Loucy (cell line): ENCODE measurements at regions not wholly inside any gene's neighbourhood (a gene's known extent, or its start where the extent isn't known, plus 50 kb on each side); places are given as distances from the start of the nearest gene placed in this dataset.

Source experiments
- EZH2phosphoT487 ChIP-seq: fragments of 200-600 bp; IDR thresholded peaks from 2 replicates; pipeline ENCODE4 v1.6.1; 2018; ENCODE audit warnings: antibody characterized with exemption, mild to moderate bottlenecking, moderate library complexity, borderline replicate concordance
- TF ChIP-seq, protein P1 (sequence below): fragments of 200-600 bp; sonication (generic); conservative IDR thresholded peaks from 2 replicates; pipeline ENCODE4 v1.5.1; 2014; ENCODE audit warnings: mild to moderate bottlenecking, antibody characterized with exemption, low read length

DNA sequence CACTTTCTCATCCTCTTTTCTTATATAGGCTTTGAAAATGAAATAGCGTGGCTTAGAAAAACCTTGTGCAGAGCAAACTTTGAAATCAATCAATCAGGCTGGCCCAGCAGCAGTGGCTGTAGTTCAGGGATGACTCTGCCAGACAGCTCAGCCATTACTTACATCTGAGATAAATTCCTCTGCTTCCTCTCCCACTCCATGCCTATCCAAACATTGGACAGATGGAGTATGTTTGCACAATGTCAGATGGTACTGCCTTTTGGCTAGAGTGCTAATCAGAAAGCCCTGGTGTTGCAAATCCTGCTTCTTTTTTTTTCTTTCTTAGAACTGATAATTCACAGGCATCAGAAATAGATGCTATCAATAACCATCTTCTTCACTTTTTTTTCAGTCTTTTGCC, 1065.1 kb downstream of the AGBL1 start:
- TF ChIP-seq, protein P1, sequence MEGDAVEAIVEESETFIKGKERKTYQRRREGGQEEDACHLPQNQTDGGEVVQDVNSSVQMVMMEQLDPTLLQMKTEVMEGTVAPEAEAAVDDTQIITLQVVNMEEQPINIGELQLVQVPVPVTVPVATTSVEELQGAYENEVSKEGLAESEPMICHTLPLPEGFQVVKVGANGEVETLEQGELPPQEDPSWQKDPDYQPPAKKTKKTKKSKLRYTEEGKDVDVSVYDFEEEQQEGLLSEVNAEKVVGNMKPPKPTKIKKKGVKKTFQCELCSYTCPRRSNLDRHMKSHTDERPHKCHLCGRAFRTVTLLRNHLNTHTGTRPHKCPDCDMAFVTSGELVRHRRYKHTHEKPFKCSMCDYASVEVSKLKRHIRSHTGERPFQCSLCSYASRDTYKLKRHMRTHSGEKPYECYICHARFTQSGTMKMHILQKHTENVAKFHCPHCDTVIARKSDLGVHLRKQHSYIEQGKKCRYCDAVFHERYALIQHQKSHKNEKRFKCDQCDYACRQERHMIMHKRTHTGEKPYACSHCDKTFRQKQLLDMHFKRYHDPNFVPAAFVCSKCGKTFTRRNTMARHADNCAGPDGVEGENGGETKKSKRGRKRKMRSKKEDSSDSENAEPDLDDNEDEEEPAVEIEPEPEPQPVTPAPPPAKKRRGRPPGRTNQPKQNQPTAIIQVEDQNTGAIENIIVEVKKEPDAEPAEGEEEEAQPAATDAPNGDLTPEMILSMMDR = no peak
- no peak for TF ChIP-seq EZH2phosphoT487
